GM12874 (cell line): ENCODE measurements at regions not wholly inside any gene's neighbourhood (a gene's known extent, or its start where the extent isn't known, plus 50 kb on each side); places are given as distances from the start of the nearest gene placed in this dataset.

ENCODE experiments used
- TF ChIP-seq, protein P1 (sequence below): IDR thresholded peaks from 2 replicates; pipeline ENCODE4 v1.5.1; 2011; ENCODE audit warnings: low read depth, mild to moderate bottlenecking, control low read depth, low read length, moderate library complexity; ENCODE audit not compliant: insufficient read depth

GRCh38 chr6:86516087-86516486 is 421.2 kb upstream of the HTR1E start:
- TF ChIP-seq, protein P1, sequence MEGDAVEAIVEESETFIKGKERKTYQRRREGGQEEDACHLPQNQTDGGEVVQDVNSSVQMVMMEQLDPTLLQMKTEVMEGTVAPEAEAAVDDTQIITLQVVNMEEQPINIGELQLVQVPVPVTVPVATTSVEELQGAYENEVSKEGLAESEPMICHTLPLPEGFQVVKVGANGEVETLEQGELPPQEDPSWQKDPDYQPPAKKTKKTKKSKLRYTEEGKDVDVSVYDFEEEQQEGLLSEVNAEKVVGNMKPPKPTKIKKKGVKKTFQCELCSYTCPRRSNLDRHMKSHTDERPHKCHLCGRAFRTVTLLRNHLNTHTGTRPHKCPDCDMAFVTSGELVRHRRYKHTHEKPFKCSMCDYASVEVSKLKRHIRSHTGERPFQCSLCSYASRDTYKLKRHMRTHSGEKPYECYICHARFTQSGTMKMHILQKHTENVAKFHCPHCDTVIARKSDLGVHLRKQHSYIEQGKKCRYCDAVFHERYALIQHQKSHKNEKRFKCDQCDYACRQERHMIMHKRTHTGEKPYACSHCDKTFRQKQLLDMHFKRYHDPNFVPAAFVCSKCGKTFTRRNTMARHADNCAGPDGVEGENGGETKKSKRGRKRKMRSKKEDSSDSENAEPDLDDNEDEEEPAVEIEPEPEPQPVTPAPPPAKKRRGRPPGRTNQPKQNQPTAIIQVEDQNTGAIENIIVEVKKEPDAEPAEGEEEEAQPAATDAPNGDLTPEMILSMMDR, result no peak

GRCh38 chr6:86511962-86512361 is 425.4 kb upstream of the HTR1E start:
- TF ChIP-seq, protein P1, result no peak

GRCh38 chr6:86508230-86508629 is 429.1 kb upstream of the HTR1E start:
- TF ChIP-seq, protein P1, result no peak

DNA sequence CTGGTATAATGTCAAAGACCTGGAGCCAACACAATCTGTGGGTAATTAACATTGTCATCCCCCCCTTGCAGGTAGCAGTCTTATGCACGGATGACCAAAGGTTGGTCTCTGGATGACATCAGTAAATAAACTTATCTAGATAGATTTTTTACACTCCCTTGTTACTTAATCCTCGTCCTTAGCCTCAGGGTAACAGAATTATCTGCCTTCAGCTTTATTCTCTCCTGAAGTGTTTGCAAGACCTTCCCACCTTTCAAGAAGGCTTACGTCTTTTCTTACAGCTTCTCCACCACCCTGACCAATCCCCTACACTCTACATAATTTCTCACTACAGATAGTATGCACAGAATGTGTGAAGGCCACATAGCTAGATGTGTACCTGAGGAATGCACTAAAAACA is 434.8 kb upstream of the HTR1E start:
- TF ChIP-seq, protein P1, result no peak

GRCh38 chr6:86500035-86500434 is 437.3 kb upstream of the HTR1E start:
- TF ChIP-seq, protein P1, result no peak

DNA sequence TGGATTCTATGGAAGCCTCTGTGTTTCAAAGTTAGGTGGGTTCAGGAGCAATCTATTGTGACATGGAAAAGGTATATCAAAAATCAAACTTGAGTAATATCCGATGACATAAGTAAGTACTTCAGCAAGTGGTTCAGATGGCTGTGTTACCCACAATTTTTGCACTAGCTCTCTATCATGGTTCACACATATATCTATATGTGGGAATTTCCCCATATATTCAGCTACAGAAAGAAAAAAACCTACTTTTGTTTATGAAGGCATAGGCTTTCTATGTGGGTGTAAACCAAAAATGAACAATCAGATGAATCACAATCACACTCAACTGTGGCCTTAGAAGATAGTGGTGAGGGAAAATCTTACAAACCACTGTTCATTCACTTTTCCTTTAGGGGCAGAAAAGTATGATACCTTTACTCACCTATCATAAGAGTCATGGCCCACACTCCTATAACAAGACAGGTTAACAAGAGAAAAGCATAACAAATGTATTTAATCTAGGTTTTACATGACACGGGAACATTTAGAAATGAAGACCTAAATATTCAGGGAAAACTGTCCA is 449.6 kb upstream of the HTR1E start:
- TF ChIP-seq, protein P1, result no peak

DNA sequence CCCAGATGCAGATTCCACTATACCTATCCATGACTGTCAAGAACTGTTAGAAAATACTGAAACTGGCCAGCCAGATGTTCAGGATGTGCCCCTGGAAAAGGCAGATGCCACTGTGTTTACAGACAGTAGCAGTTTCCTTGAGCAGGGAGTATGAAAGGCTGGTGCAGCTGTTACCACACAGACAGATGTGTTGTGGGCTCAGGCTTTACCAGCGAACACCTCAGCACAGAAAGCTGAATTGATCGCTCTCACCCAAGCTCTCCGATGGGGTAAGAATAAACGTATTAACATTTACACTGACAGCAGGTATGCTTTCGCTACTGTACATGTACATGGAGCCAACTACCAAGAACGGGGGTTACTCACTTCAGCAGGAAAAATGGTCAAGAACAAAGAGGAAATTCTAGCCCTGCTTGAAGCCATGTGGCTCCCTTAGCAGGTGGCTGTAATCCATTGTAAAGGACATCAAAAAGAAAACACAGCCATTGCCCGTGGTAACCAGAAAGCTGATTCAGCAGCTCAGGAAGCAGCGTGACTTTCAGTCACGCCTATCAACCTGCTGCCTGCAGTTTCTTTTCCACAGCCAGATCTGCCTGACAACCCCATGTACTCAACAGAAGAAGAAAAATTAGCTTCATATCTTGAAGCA is 459.7 kb upstream of the HTR1E start:
- TF ChIP-seq, protein P1, result no peak
